Activated CD4-positive, alpha-beta T cell treated with anti-CD3 and anti-CD28 coated beads, Interleukin-2, amount 10 ng/mL, durations not matched to agents 7 days and 5 days (primary cell): ENCODE measurements at regions not wholly inside any gene's neighbourhood (a gene's known extent, or its start where the extent isn't known, plus 50 kb on each side); places are given as distances from the start of the nearest gene placed in this dataset.

Experiments used
- CTCF ChIA-PET: fragments of 350-600 bp; sonication (Branson Sonifier 250); formaldehyde crosslinking; loops from one replicate; lab custom pipeline; 2021; ENCODE audit warnings: antibody characterized with exemption; lab: Charles Lee
- POLR2A ChIA-PET: fragments of 350-600 bp; sonication (Branson Sonifier 250); formaldehyde crosslinking; loops from one replicate; lab custom pipeline; 2021; ENCODE audit warnings: antibody characterized with exemption; lab: Charles Lee
- DNase-seq: peaks from one replicate; pipeline ENCODE4 v3.0.0-alpha.2; 2020
- H3K27ac Mint-ChIP-seq: one replicate; pipeline ENCODE4 v1.8.0; 2021; ENCODE audit warnings: mild to moderate bottlenecking, moderate library complexity, mixed read lengths
- H3K27me3 Mint-ChIP-seq: one replicate; pipeline ENCODE4 v1.8.0; 2021; ENCODE audit warnings: mixed read lengths
- H3K36me3 Mint-ChIP-seq: one replicate; pipeline ENCODE4 v1.8.0; 2021; ENCODE audit warnings: low read depth, mixed read lengths
- H3K4me1 Mint-ChIP-seq: one replicate; pipeline ENCODE4 v1.8.0; 2021; ENCODE audit warnings: mixed read lengths
- H3K4me3 Mint-ChIP-seq: one replicate; pipeline ENCODE4 v1.8.0; 2021; ENCODE audit warnings: mild to moderate bottlenecking, moderate library complexity, mixed read lengths
- H3K9me3 Mint-ChIP-seq: one replicate; pipeline ENCODE4 v1.8.0; 2021; ENCODE audit warnings: mixed read lengths

DNA sequence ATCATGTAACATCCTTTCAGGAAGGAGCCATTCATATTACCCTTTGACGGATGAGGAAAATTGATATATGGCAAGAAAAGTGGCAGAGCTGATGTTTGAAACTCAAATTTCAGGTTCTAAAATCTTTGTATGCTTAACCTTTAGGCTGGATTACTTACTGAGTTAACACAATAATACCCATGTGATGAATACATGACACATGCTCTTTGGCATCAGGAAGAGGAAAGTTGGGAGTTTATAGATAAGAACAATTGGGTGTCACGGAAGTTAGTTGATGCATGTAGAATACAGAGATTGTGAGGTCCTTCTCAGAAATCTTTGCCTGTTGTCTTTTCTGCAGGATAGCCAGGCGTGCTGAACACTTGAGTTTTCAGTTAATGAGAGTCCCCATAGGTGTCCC lies 572.1 kb upstream of the POM121L12 start:
- no peak overlapping the region for H3K4me3 Mint-ChIP-seq
- H3K4me1 Mint-ChIP-seq: no peaks in the 10 kb centered on the region
- CTCF ChIA-PET: no interaction called here
- peaks cover 2% of the 10 kb centered on the region for H3K9me3 Mint-ChIP-seq
- no peaks in the 10 kb centered on the region for H3K36me3 Mint-ChIP-seq
- no peak for DNase-seq
- H3K27ac Mint-ChIP-seq: no peak overlapping the region
- H3K27me3 Mint-ChIP-seq: no peaks in the 10 kb centered on the region
- POLR2A ChIA-PET: no interaction called here

DNA sequence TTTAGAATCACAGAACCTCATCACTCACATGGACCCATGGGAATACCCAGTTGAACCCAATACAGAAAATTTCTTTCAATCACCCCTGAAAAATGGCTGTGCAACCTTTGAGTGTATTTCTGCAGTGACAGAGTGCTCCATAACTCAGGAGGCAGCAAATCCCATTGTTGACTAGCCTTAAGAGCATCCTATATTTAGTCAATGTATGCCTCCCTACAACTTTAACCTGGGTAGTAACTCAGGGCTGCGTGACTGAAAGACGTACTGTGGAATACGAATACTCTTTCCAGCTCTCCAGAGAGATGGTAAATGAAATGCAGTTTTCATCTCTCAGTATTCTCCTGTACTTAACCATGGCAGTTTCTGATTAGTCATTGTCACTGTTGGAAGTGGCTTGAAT lies 573.0 kb upstream of the POM121L12 start:
- Mint-ChIP-seq H3K27ac (no peak overlapping the region), H3K9me3 (peaks cover 2% of the 10 kb centered on the region), H3K4me3 (no peak overlapping the region), H3K36me3 (no peaks in the 10 kb centered on the region), H3K4me1 (no peaks in the 10 kb centered on the region), H3K27me3 (no peaks in the 10 kb centered on the region)
- POLR2A ChIA-PET: no interaction called here
- CTCF ChIA-PET: no interaction called here
- no peak for DNase-seq

GRCh38 chr7:52455571-52455970 lies 579.9 kb upstream of the POM121L12 start:
- H3K27me3 Mint-ChIP-seq: no peaks in the 10 kb centered on the region
- no peak for DNase-seq
- peaks cover 2% of the 10 kb centered on the region for H3K9me3 Mint-ChIP-seq
- H3K27ac Mint-ChIP-seq: no peak overlapping the region
- no peaks in the 10 kb centered on the region for H3K4me1 Mint-ChIP-seq
- ChIA-PET CTCF (no interaction called here), POLR2A (no interaction called here)
- H3K36me3 Mint-ChIP-seq: no peaks in the 10 kb centered on the region
- no peak overlapping the region for H3K4me3 Mint-ChIP-seq

- peaks cover 4% of the 10 kb centered on the region for H3K9me3 Mint-ChIP-seq
- no peak overlapping the region for H3K27ac Mint-ChIP-seq
- no peak for DNase-seq
- no peak overlapping the region for H3K4me3 Mint-ChIP-seq
- no peaks in the 10 kb centered on the region for H3K36me3 Mint-ChIP-seq
- CTCF ChIA-PET: no interaction called here
- POLR2A ChIA-PET: no interaction called here
- no peaks in the 10 kb centered on the region for H3K27me3 Mint-ChIP-seq
- H3K4me1 Mint-ChIP-seq: no peaks in the 10 kb centered on the region
Observed at GRCh38 chr7:52450816-52451215, 584.6 kb upstream of the POM121L12 start.

GRCh38 chr7:52447581-52448180 lies 587.8 kb upstream of the POM121L12 start:
- ChIA-PET POLR2A (no interaction called here), CTCF (no interaction called here)
- DNase-seq: no peak
- peaks cover 4% of the 10 kb centered on the region for H3K9me3 Mint-ChIP-seq
- no peaks in the 10 kb centered on the region for H3K4me1 Mint-ChIP-seq
- H3K27ac Mint-ChIP-seq: no peak overlapping the region
- no peak overlapping the region for H3K4me3 Mint-ChIP-seq
- H3K27me3 Mint-ChIP-seq: no peaks in the 10 kb centered on the region
- no peaks in the 10 kb centered on the region for H3K36me3 Mint-ChIP-seq

DNA sequence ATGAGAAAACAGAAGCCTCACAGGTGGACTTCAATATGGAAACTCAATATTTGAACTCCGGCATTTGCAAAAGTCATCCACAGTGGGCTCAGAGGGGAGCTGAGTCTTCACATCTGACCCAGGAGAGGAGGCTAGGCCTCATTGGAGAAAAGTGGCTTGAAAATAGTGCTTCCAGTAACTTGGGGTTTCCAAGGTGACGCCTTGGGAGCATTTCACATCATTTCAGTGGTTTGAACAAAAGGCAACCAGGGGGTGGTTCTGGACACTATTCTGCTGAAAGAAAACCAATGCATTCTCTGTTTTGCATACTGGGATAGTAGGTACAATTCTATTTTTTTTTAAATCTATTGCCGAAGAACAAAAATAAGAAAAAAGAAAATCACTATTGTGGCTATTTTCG lies 599.2 kb upstream of the POM121L12 start:
- H3K9me3 Mint-ChIP-seq: no peaks in the 10 kb centered on the region
- H3K4me3 Mint-ChIP-seq: no peak overlapping the region
- CTCF ChIA-PET: no interaction called here
- DNase-seq: no peak
- POLR2A ChIA-PET: no interaction called here
- no peaks in the 10 kb centered on the region for H3K36me3 Mint-ChIP-seq
- no peaks in the 10 kb centered on the region for H3K27me3 Mint-ChIP-seq
- H3K27ac Mint-ChIP-seq: no peak overlapping the region
- no peaks in the 10 kb centered on the region for H3K4me1 Mint-ChIP-seq

DNA sequence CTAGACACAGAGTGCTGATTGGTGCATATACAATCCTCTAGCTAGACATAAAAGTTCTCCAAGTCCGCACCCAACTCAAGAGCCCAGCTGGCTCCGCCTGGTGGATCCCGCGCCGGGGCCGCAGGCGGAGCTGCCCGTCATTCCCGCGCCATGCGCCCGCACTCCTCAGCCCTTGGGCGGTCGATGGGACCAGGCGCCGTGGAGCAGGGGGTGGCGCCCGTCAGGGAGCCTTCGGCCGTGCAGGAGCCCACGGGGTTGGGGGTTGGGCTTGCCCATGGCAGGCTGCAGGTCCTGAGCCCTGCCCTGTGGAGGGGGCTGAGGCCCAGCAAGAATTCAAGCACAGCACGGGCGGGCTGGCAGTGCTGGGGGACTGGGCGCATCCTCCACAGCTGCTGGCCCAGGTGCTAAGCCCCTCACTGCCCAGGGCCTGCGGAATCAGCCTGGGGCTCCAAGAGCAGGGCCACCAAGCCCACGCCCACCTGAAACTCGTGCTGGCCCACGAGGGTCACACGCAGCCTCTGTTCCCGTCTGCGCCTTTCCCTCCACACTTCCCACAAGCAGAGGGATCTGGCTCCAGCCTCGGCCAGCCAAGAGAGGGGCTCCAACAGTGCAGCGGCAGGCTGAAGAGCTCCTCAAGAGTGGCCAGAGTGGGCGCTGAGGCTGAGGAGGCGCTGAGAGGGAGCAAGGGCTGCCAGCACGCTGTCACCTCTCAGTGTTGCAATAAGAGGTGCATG lies 604.2 kb upstream of the POM121L12 start:
- Mint-ChIP-seq H3K36me3 (no peaks in the 10 kb centered on the region), H3K4me1 (no peaks in the 10 kb centered on the region), H3K4me3 (no peak overlapping the region), H3K9me3 (peaks cover 4% of the 10 kb centered on the region), H3K27ac (no peak overlapping the region), H3K27me3 (no peaks in the 10 kb centered on the region)
- ChIA-PET POLR2A (no interaction called here), CTCF (no interaction called here)
- DNase-seq: no peak

- H3K36me3 Mint-ChIP-seq: no peaks in the 10 kb centered on the region
- POLR2A ChIA-PET: no interaction called here
- CTCF ChIA-PET: no interaction called here
- H3K27me3 Mint-ChIP-seq: no peaks in the 10 kb centered on the region
- H3K27ac Mint-ChIP-seq: no peak overlapping the region
- no peak for DNase-seq
- no peak overlapping the region for H3K4me3 Mint-ChIP-seq
- no peaks in the 10 kb centered on the region for H3K4me1 Mint-ChIP-seq
- H3K9me3 Mint-ChIP-seq: no peaks in the 10 kb centered on the region
Observed at GRCh38 chr7:52423251-52423650, 612.2 kb upstream of the POM121L12 start.

- H3K36me3 Mint-ChIP-seq: no peaks in the 10 kb centered on the region
- no peak overlapping the region for H3K27ac Mint-ChIP-seq
- peaks cover 3% of the 10 kb centered on the region for H3K9me3 Mint-ChIP-seq
- POLR2A ChIA-PET: no interaction called here
- CTCF ChIA-PET: no interaction called here
- no peak for DNase-seq
- H3K4me3 Mint-ChIP-seq: no peak overlapping the region
- H3K27me3 Mint-ChIP-seq: no peaks in the 10 kb centered on the region
- no peaks in the 10 kb centered on the region for H3K4me1 Mint-ChIP-seq
Observed at GRCh38 chr7:52413051-52413450, 622.4 kb upstream of the POM121L12 start.

DNA sequence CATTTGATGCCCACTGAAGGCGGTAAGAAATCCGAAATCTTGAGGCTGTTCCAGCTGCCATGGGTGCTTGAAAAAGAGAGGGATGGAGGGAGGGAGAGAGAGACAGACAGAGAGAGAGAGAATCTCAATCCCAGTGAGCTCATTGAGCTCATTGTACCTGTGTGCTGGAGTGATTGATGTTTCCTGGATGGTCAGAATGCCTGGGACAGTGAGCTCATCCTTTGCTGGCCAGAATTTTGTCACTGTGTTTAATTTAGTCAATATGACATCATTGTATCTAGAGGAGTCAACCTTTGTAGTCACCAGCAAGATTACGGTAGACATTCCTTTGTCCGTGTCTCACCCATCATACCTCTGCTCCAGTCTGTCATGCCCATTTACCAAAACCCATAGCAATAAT lies 625.4 kb upstream of the POM121L12 start:
- POLR2A ChIA-PET: no interaction called here
- Mint-ChIP-seq H3K4me3 (no peak overlapping the region), H3K36me3 (no peaks in the 10 kb centered on the region), H3K4me1 (no peaks in the 10 kb centered on the region), H3K9me3 (no peaks in the 10 kb centered on the region), H3K27me3 (no peaks in the 10 kb centered on the region), H3K27ac (no peak overlapping the region)
- DNase-seq: no peak
- CTCF ChIA-PET: no interaction called here

- H3K36me3 Mint-ChIP-seq: no peaks in the 10 kb centered on the region
- DNase-seq: no peak
- POLR2A ChIA-PET: no interaction called here
- no peaks in the 10 kb centered on the region for H3K27me3 Mint-ChIP-seq
- no peak overlapping the region for H3K4me3 Mint-ChIP-seq
- CTCF ChIA-PET: no interaction called here
- H3K4me1 Mint-ChIP-seq: no peaks in the 10 kb centered on the region
- no peaks in the 10 kb centered on the region for H3K9me3 Mint-ChIP-seq
- no peak overlapping the region for H3K27ac Mint-ChIP-seq
Observed at GRCh38 chr7:52406808-52407207, 628.6 kb upstream of the POM121L12 start.

DNA sequence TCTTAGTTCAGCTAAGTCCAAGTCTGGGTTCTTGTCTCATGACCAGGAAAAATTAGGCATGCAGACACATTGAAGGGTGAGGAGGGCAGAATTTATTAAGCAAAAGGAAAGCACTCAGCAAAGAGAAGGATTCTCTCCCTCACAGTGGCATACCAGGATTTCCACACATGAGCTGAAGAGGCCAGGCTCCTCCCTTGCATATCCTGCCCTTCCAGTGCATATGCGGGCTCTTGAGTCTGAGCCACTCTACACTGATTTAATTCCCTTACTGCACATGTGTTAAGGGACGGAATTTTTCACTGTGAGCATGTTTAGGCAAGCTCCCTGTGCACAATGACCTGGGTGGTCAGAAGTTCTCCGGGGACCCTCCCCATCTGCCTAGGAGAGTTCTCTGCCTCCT lies 652.7 kb upstream of the POM121L12 start:
- no peak for DNase-seq
- Mint-ChIP-seq H3K36me3 (no peaks in the 10 kb centered on the region), H3K4me1 (no peaks in the 10 kb centered on the region), H3K27me3 (no peaks in the 10 kb centered on the region), H3K4me3 (no peak overlapping the region), H3K9me3 (peaks cover 5% of the 10 kb centered on the region), H3K27ac (no peak overlapping the region)
- CTCF ChIA-PET: no interaction called here
- POLR2A ChIA-PET: no interaction called here

GRCh38 chr7:52369922-52370321 lies 665.5 kb upstream of the POM121L12 start:
- Mint-ChIP-seq H3K9me3 (peaks cover 5% of the 10 kb centered on the region), H3K4me3 (no peak overlapping the region), H3K27me3 (no peaks in the 10 kb centered on the region), H3K27ac (no peak overlapping the region), H3K36me3 (no peaks in the 10 kb centered on the region), H3K4me1 (no peaks in the 10 kb centered on the region)
- ChIA-PET POLR2A (no interaction called here), CTCF (no interaction called here)
- no peak for DNase-seq

DNA sequence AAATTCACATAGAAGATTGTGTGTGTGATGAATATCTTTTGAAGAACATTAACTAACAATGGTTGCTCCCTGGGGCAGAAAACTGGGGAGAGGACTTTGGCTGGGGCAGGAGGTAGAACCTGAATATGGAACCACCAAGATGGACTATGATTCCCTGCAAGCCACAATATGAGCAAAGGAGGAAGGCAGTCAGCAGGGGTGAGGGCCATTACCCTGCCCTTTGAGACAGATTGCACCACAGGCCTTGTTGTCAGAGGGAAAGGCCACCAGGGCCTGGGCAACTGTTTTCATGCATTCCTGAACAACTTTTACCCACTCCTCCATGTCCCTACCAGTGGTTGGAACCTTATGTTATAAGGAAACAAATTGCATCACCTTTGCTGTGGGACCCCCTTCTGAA lies 670.1 kb upstream of the POM121L12 start:
- Mint-ChIP-seq H3K9me3 (no peaks in the 10 kb centered on the region), H3K27ac (no peak overlapping the region), H3K27me3 (no peaks in the 10 kb centered on the region), H3K4me1 (no peaks in the 10 kb centered on the region), H3K4me3 (no peak overlapping the region), H3K36me3 (no peaks in the 10 kb centered on the region)
- no peak for DNase-seq
- POLR2A ChIA-PET: no interaction called here
- CTCF ChIA-PET: no interaction called here
